Left ventricle myocardium inferior (tissue), 1 donor: ENCODE measurements at regions not wholly inside any gene's neighbourhood (a gene's known extent, or its start where the extent isn't known, plus 50 kb on each side); places are given as distances from the start of the nearest gene placed in this dataset.

Experiments
- DNase-seq: peaks from one replicate; pipeline ENCODE4 v3.0.0-alpha.2; 2020
- H3K27ac ChIP-seq: fragments of 200-600 bp; replicated peaks from 2 replicates; pipeline ENCODE4 v1.8.0; 2021
- H3K27me3 ChIP-seq: fragments of 200-600 bp; 2 replicates; pipeline ENCODE4 v1.8.0; 2021; ENCODE audit warnings: low read depth
- H3K36me3 ChIP-seq: fragments of 200-600 bp; 2 replicates; pipeline ENCODE4 v1.8.0; 2021
- H3K4me1 ChIP-seq: fragments of 200-600 bp; 2 replicates; pipeline ENCODE4 v1.8.0; 2021
- H3K4me3 ChIP-seq: fragments of 200-600 bp; 2 replicates; pipeline ENCODE4 v1.8.0; 2021; ENCODE audit warnings: mild to moderate bottlenecking, moderate library complexity
- H3K9me3 ChIP-seq: fragments of 200-600 bp; replicated peaks from 2 replicates; pipeline ENCODE4 v1.8.0; 2021
- intact Hi-C: fragments of 100-400 bp; cut with micrococcal nuclease; formaldehyde crosslinking; loops from one replicate; pipeline ENCODE4 v1.11.0; 2022
- TF ChIP-seq, protein P1 (sequence below): fragments of 200-600 bp; IDR thresholded peaks from 2 replicates; pipeline ENCODE4 v1.8.0; 2021; ENCODE audit warnings: antibody characterized with exemption, mild to moderate bottlenecking, borderline replicate concordance
- donor health status: DM: no; HTN: yes; CAD: no; lungs with severe emphysema.

DNA sequence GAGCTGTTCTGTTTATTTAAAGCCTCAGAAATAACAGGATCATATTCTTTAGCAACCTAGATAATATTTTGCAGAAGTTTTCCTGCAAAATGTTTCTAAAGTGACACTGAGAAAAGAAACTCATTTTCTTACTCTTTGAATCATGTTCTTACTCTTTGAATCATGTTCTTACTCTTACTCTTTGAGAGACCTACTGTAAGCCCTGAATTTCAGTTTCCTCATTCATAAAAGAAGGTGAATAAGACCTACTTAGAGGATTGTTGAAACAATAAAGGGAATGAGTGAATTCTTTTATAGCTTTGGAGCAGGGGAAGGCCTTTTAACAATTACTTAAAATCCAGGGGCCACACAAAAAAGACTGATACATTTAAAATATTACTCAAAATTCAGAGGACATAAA lies 221.7 kb upstream of the CMC1 start:
- Histone ChIP-seq H3K36me3 (no peaks in the 10 kb centered on the region), H3K9me3 (peaks cover 22% of the 10 kb centered on the region), H3K4me3 (no peak overlapping the region), H3K27ac (no peak overlapping the region), H3K27me3 (no peaks in the 10 kb centered on the region), H3K4me1 (no peaks in the 10 kb centered on the region)
- intact Hi-C loops: no loop called here
- no peak for DNase-seq
- TF ChIP-seq, protein P1, sequence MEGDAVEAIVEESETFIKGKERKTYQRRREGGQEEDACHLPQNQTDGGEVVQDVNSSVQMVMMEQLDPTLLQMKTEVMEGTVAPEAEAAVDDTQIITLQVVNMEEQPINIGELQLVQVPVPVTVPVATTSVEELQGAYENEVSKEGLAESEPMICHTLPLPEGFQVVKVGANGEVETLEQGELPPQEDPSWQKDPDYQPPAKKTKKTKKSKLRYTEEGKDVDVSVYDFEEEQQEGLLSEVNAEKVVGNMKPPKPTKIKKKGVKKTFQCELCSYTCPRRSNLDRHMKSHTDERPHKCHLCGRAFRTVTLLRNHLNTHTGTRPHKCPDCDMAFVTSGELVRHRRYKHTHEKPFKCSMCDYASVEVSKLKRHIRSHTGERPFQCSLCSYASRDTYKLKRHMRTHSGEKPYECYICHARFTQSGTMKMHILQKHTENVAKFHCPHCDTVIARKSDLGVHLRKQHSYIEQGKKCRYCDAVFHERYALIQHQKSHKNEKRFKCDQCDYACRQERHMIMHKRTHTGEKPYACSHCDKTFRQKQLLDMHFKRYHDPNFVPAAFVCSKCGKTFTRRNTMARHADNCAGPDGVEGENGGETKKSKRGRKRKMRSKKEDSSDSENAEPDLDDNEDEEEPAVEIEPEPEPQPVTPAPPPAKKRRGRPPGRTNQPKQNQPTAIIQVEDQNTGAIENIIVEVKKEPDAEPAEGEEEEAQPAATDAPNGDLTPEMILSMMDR: no peak

DNA sequence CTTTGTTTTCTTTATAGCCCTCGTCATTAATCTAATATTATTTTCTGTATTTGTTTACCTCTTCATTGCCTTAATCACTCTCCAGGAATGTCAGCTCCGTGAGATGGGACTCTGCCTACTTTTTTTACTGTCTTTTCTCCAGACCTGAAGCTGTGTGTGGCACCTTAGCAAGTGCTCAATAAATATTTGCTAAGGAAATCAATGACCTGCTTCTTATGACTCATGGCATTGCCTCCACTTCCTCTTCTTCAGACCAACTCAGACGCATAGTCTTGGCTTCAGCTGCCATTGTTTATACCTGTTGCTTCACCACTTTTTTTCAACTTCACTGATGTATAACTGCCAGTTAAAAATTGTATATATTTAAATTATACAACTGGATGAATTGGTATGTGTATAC lies 218.5 kb upstream of the CMC1 start:
- Histone ChIP-seq H3K9me3 (peaks cover 25% of the 10 kb centered on the region), H3K4me1 (no peaks in the 10 kb centered on the region), H3K36me3 (no peaks in the 10 kb centered on the region), H3K4me3 (no peak overlapping the region), H3K27me3 (no peaks in the 10 kb centered on the region), H3K27ac (no peak overlapping the region)
- intact Hi-C loops: no loop called here
- TF ChIP-seq, protein P1: no peak
- no peak for DNase-seq

DNA sequence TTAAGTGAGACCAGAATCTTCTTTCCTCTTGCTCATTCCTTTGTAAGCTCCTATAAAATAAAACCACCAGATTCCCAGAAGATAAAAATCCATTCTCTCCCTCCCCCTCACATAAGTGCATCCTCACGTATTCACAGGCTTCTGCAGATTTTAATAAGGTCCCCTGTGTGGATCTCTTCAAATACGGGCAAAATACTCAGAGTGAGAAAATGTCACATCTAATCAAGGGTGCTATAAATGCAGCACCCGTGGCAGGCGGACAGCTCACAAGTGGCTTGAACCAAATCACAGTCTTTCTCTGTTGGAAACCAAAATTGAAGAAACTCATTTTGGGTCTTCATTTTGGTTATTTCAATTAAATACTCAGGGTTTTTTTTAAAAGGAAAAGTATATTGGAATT lies 212.9 kb upstream of the CMC1 start:
- no peaks in the 10 kb centered on the region for H3K36me3 ChIP-seq
- H3K4me1 ChIP-seq: no peaks in the 10 kb centered on the region
- peaks cover 46% of the 10 kb centered on the region for H3K9me3 ChIP-seq
- TF ChIP-seq, protein P1: no peak
- DNase-seq: no peak
- H3K27ac ChIP-seq: no peak overlapping the region
- no peaks in the 10 kb centered on the region for H3K27me3 ChIP-seq
- no peak overlapping the region for H3K4me3 ChIP-seq
- intact Hi-C loops: no loop called here

GRCh38 chr3:28033059-28033784 lies 208.2 kb upstream of the CMC1 start:
- no peaks in the 10 kb centered on the region for H3K36me3 ChIP-seq
- no peak overlapping the region for H3K4me3 ChIP-seq
- intact Hi-C loops: no loop called here
- H3K27ac ChIP-seq: no peak overlapping the region
- H3K27me3 ChIP-seq: no peaks in the 10 kb centered on the region
- H3K4me1 ChIP-seq: no peaks in the 10 kb centered on the region
- TF ChIP-seq, protein P1: no peak
- peaks cover 26% of the 10 kb centered on the region for H3K9me3 ChIP-seq
- DNase-seq: no peak

GRCh38 chr3:28036599-28037575 lies 204.5 kb upstream of the CMC1 start:
- Histone ChIP-seq H3K27me3 (no peaks in the 10 kb centered on the region), H3K27ac (no peak overlapping the region), H3K4me1 (no peaks in the 10 kb centered on the region), H3K36me3 (no peaks in the 10 kb centered on the region), H3K4me3 (no peak overlapping the region), H3K9me3 (peaks cover 17% of the 10 kb centered on the region)
- no peak for DNase-seq
- TF ChIP-seq, protein P1: no peak
- intact Hi-C loops: no loop called here
